ENCODE measurements at regions not wholly inside any gene's neighbourhood (a gene's known extent, or its start where the extent isn't known, plus 50 kb on each side); places are given as distances from the start of the nearest gene placed in this dataset.

- TF ChIP-seq, protein P1, sequence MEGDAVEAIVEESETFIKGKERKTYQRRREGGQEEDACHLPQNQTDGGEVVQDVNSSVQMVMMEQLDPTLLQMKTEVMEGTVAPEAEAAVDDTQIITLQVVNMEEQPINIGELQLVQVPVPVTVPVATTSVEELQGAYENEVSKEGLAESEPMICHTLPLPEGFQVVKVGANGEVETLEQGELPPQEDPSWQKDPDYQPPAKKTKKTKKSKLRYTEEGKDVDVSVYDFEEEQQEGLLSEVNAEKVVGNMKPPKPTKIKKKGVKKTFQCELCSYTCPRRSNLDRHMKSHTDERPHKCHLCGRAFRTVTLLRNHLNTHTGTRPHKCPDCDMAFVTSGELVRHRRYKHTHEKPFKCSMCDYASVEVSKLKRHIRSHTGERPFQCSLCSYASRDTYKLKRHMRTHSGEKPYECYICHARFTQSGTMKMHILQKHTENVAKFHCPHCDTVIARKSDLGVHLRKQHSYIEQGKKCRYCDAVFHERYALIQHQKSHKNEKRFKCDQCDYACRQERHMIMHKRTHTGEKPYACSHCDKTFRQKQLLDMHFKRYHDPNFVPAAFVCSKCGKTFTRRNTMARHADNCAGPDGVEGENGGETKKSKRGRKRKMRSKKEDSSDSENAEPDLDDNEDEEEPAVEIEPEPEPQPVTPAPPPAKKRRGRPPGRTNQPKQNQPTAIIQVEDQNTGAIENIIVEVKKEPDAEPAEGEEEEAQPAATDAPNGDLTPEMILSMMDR (IDR thresholded peaks at IDR 0.05) = no peak
- H3K4me1 ChIP-seq (ENCODE audit: low read depth) = no peaks in the 10 kb centered on the region
- no peak for ATAC-seq
- H3K9me3 ChIP-seq = peaks cover 4% of the 10 kb centered on the region
- H3K36me3 ChIP-seq (ENCODE audit: low read depth) = no peaks in the 10 kb centered on the region
- no peak for DNase-seq
- intact Hi-C loops (cut with DNase I, micrococcal nuclease) = no loop called here
- no peak overlapping the region for H3K4me3 ChIP-seq
Measured at GRCh38 chr13:87444135-87444534, 227.0 kb upstream of the SLITRK5 start.

DNA sequence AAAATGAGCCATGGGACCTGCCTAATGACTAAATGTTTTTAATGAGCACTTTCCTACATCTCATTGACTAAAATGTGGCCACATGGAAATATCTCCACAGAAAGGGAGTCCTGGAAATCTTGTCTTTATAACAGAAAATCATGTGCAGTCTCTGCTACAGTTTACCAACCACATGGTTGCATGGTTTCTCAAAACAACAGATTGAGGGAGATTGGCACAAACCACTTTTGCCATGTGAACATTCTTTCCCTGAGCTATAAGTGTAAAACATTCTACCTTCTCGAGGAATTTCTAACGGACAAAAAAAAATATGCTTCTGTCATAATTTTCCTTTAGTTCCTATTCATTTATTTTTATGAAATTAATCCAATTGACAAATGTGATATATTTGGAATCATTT, 218.9 kb upstream of the SLITRK5 start:
- no peaks in the 10 kb centered on the region for H3K4me1 ChIP-seq (ENCODE audit: low read depth)
- TF ChIP-seq, protein P1 (IDR thresholded peaks at IDR 0.05) = no peak
- no peaks in the 10 kb centered on the region for H3K9me3 ChIP-seq
- H3K36me3 ChIP-seq (ENCODE audit: low read depth) = no peaks in the 10 kb centered on the region
- ATAC-seq = no peak
- intact Hi-C loops (cut with DNase I, micrococcal nuclease) = no loop called here
- DNase-seq = no peak
- no peak overlapping the region for H3K4me3 ChIP-seq

DNA sequence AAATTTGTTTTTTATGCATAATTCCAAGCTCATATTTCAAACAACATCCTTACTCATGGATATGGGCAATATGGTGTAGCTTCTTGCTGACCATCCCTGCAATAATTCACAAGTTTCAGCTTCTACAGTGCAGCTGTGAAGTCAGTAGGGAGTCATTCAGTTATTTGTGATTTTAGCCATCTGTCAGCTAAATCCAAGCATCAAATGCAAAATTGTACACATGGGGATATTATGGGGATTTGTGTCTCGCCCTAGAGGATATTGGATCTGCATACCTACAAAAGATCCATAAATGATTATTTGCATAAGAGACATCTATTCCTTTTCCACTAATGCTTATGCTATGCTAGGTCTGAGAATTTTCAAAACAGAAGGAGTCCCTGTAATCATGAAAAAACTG, 217.9 kb upstream of the SLITRK5 start:
- Histone ChIP-seq H3K4me1 (ENCODE audit: low read depth) (no peaks in the 10 kb centered on the region), H3K9me3 (no peaks in the 10 kb centered on the region), H3K36me3 (ENCODE audit: low read depth) (no peaks in the 10 kb centered on the region), H3K4me3 (no peak overlapping the region)
- ATAC-seq (no peak), DNase-seq (no peak)
- TF ChIP-seq, protein P1 (IDR thresholded peaks at IDR 0.05) = no peak
- intact Hi-C loops (cut with DNase I, micrococcal nuclease) = no loop called here

DNA sequence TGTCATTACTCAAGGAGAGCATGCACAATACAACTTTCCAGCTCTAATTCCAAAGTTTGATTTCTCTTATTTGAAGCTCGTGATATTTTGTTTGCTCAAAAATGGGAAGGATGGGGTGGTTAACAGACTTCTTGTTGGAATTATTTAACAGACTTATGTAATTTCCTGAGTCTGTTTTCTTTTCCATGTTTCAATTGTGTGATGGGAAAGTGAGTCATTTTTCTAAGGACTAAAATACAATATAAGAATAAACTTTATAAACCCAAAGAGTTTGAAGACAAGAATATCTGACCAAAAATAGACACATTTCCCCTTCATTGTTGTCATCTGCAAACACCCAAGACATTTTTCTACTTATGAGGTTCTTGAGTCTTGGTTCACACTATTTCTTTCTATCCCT, 211.8 kb upstream of the SLITRK5 start:
- H3K4me3 ChIP-seq = no peak overlapping the region
- intact Hi-C loops (cut with DNase I, micrococcal nuclease) = no loop called here
- no peak for DNase-seq
- no peaks in the 10 kb centered on the region for H3K4me1 ChIP-seq (ENCODE audit: low read depth)
- ATAC-seq = no peak
- H3K36me3 ChIP-seq (ENCODE audit: low read depth) = no peaks in the 10 kb centered on the region
- no peaks in the 10 kb centered on the region for H3K9me3 ChIP-seq
- TF ChIP-seq, protein P1 (IDR thresholded peaks at IDR 0.05) = no peak

- DNase-seq = no peak
- intact Hi-C loops (cut with DNase I, micrococcal nuclease) = no loop called here
- TF ChIP-seq, protein P1 (IDR thresholded peaks at IDR 0.05) = no peak
- H3K4me1 ChIP-seq (ENCODE audit: low read depth) = no peaks in the 10 kb centered on the region
- H3K36me3 ChIP-seq (ENCODE audit: low read depth) = no peaks in the 10 kb centered on the region
- no peak overlapping the region for H3K4me3 ChIP-seq
- no peaks in the 10 kb centered on the region for H3K9me3 ChIP-seq
- ATAC-seq = no peak
Measured at GRCh38 chr13:87497426-87497825, 173.7 kb upstream of the SLITRK5 start.

DNA sequence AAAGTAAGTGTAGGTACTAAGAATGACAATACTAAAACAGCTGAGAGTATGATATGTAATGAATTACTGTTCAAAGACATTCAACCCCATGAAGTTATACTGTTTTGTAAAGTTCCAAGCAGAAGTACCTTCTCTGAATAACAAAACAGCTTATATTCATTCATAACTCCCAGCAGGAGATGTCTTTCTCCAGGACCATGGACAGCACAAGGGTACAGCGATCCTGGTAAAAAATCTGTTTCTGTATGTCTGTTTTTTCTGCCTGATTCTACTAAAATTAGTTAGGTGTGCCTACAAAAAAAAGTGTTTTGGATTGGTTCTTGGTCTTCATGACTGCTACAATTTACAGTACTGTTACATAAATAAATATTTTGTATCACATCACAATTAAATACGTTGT, 172.5 kb upstream of the SLITRK5 start:
- TF ChIP-seq, protein P1 (IDR thresholded peaks at IDR 0.05) = no peak
- intact Hi-C loops (cut with DNase I, micrococcal nuclease) = no loop called here
- Histone ChIP-seq H3K4me3 (no peak overlapping the region), H3K9me3 (no peaks in the 10 kb centered on the region), H3K36me3 (ENCODE audit: low read depth) (no peaks in the 10 kb centered on the region), H3K4me1 (ENCODE audit: low read depth) (no peaks in the 10 kb centered on the region)
- DNase-seq = peak in 1 of 3 donors; percentile 1
- no peak for ATAC-seq

Data from mucosa of descending colon (tissue), 3 donors.